ENCODE measurements at regions not wholly inside any gene's neighbourhood (a gene's known extent, or its start where the extent isn't known, plus 50 kb on each side); places are given as distances from the start of the nearest gene placed in this dataset.

GRCh38 chr3:127488740-127489139, 101.8 kb downstream of the TPRA1 start:
- no peaks in the 10 kb centered on the region for H3K9me3 Mint-ChIP-seq
- no peaks in the 10 kb centered on the region for H3K36me3 Mint-ChIP-seq (ENCODE audit: low read depth)
- H3K27me3 Mint-ChIP-seq (ENCODE audit: low read depth), result peaks cover 6% of the 10 kb centered on the region
- no peak overlapping the region for H3K27ac Mint-ChIP-seq
- no peak overlapping the region for H3K4me3 Mint-ChIP-seq
- H3K4me1 Mint-ChIP-seq (ENCODE audit: low read depth), result peaks cover 6% of the 10 kb centered on the region

- Mint-ChIP-seq H3K27ac (no peak overlapping the region), H3K4me3 (no peak overlapping the region), H3K27me3 (ENCODE audit: low read depth) (peaks cover 7% of the 10 kb centered on the region), H3K36me3 (ENCODE audit: low read depth) (no peaks in the 10 kb centered on the region), H3K4me1 (ENCODE audit: low read depth) (peaks cover 10% of the 10 kb centered on the region), H3K9me3 (no peaks in the 10 kb centered on the region)
Observed at GRCh38 chr3:127488141-127488672, 102.3 kb downstream of the TPRA1 start.

GRCh38 chr3:127487196-127487595, 103.3 kb downstream of the TPRA1 start:
- Mint-ChIP-seq H3K27ac (no peak overlapping the region), H3K4me3 (no peak overlapping the region), H3K4me1 (ENCODE audit: low read depth) (peaks cover 14% of the 10 kb centered on the region), H3K36me3 (ENCODE audit: low read depth) (no peaks in the 10 kb centered on the region), H3K27me3 (ENCODE audit: low read depth) (peaks cover 11% of the 10 kb centered on the region), H3K9me3 (no peaks in the 10 kb centered on the region)

- Mint-ChIP-seq H3K4me1 (ENCODE audit: low read depth) (peaks cover 14% of the 10 kb centered on the region), H3K36me3 (ENCODE audit: low read depth) (no peaks in the 10 kb centered on the region), H3K4me3 (no peak overlapping the region), H3K9me3 (no peaks in the 10 kb centered on the region), H3K27ac (no peak overlapping the region), H3K27me3 (ENCODE audit: low read depth) (peaks cover 11% of the 10 kb centered on the region)
Observed at GRCh38 chr3:127486321-127486944, 104.1 kb downstream of the TPRA1 start.

- Mint-ChIP-seq H3K9me3 (no peaks in the 10 kb centered on the region), H3K36me3 (ENCODE audit: low read depth) (no peaks in the 10 kb centered on the region), H3K27me3 (ENCODE audit: low read depth) (peaks cover 11% of the 10 kb centered on the region)
Observed at GRCh38 chr3:127485396-127486170, 105.0 kb downstream of the TPRA1 start.

GRCh38 chr3:127484601-127485388, 105.7 kb downstream of the TPRA1 start:
- Mint-ChIP-seq H3K9me3 (no peaks in the 10 kb centered on the region), H3K4me1 (ENCODE audit: low read depth) (peaks cover 14% of the 10 kb centered on the region), H3K27me3 (ENCODE audit: low read depth) (peaks cover 11% of the 10 kb centered on the region), H3K36me3 (ENCODE audit: low read depth) (no peaks in the 10 kb centered on the region), H3K27ac (peak overlapping the region; percentile 11), H3K4me3 (no peak overlapping the region)

More at GRCh38 chr3:127485396-127486170, 105.0 kb downstream of the TPRA1 start:
- H3K4me1 Mint-ChIP-seq (ENCODE audit: low read depth), result peaks cover 14% of the 10 kb centered on the region
- H3K27ac Mint-ChIP-seq, result no peak overlapping the region
- no peak overlapping the region for H3K4me3 Mint-ChIP-seq

- peak overlapping the region; percentile 11 for H3K27ac Mint-ChIP-seq
- peaks cover 14% of the 10 kb centered on the region for H3K4me1 Mint-ChIP-seq (ENCODE audit: low read depth)
- H3K36me3 Mint-ChIP-seq (ENCODE audit: low read depth), result no peaks in the 10 kb centered on the region
- no peak overlapping the region for H3K4me3 Mint-ChIP-seq
- peaks cover 11% of the 10 kb centered on the region for H3K27me3 Mint-ChIP-seq (ENCODE audit: low read depth)
- no peaks in the 10 kb centered on the region for H3K9me3 Mint-ChIP-seq
Observed at GRCh38 chr3:127483902-127484591, 106.5 kb downstream of the TPRA1 start.

GRCh38 chr3:127483005-127483641, 107.4 kb downstream of the TPRA1 start:
- H3K27me3 Mint-ChIP-seq (ENCODE audit: low read depth), result peaks cover 7% of the 10 kb centered on the region
- H3K4me3 Mint-ChIP-seq, result no peak overlapping the region
- no peaks in the 10 kb centered on the region for H3K9me3 Mint-ChIP-seq
- peak overlapping the region; percentile 38 for H3K27ac Mint-ChIP-seq
- H3K36me3 Mint-ChIP-seq (ENCODE audit: low read depth), result no peaks in the 10 kb centered on the region
- H3K4me1 Mint-ChIP-seq (ENCODE audit: low read depth), result peaks cover 14% of the 10 kb centered on the region

GRCh38 chr3:127482216-127483004, 108.1 kb downstream of the TPRA1 start:
- no peaks in the 10 kb centered on the region for H3K36me3 Mint-ChIP-seq (ENCODE audit: low read depth)
- H3K9me3 Mint-ChIP-seq, result no peaks in the 10 kb centered on the region
- no peak overlapping the region for H3K27ac Mint-ChIP-seq

GRCh38 chr3:127480196-127480954, 110.2 kb downstream of the TPRA1 start:
- Mint-ChIP-seq H3K36me3 (ENCODE audit: low read depth) (no peaks in the 10 kb centered on the region), H3K27me3 (ENCODE audit: low read depth) (peaks cover 9% of the 10 kb centered on the region), H3K4me3 (no peak overlapping the region), H3K9me3 (no peaks in the 10 kb centered on the region), H3K4me1 (ENCODE audit: low read depth) (peaks cover 14% of the 10 kb centered on the region), H3K27ac (no peak overlapping the region)

More at GRCh38 chr3:127482216-127483004, 108.1 kb downstream of the TPRA1 start:
- Mint-ChIP-seq H3K27me3 (ENCODE audit: low read depth) (peaks cover 5% of the 10 kb centered on the region), H3K4me1 (ENCODE audit: low read depth) (peaks cover 14% of the 10 kb centered on the region), H3K4me3 (no peak overlapping the region)

- Mint-ChIP-seq H3K36me3 (ENCODE audit: low read depth) (no peaks in the 10 kb centered on the region), H3K27ac (no peak overlapping the region), H3K27me3 (ENCODE audit: low read depth) (peaks cover 9% of the 10 kb centered on the region), H3K9me3 (no peaks in the 10 kb centered on the region), H3K4me3 (no peak overlapping the region), H3K4me1 (ENCODE audit: low read depth) (peaks cover 12% of the 10 kb centered on the region)
Observed at GRCh38 chr3:127479449-127479848, 111.1 kb downstream of the TPRA1 start.

- H3K27me3 Mint-ChIP-seq (ENCODE audit: low read depth), result peaks cover 9% of the 10 kb centered on the region
- no peaks in the 10 kb centered on the region for H3K36me3 Mint-ChIP-seq (ENCODE audit: low read depth)
- no peak overlapping the region for H3K4me3 Mint-ChIP-seq
- H3K4me1 Mint-ChIP-seq (ENCODE audit: low read depth), result peaks cover 8% of the 10 kb centered on the region
- no peak overlapping the region for H3K27ac Mint-ChIP-seq
- H3K9me3 Mint-ChIP-seq, result no peaks in the 10 kb centered on the region
Observed at GRCh38 chr3:127478922-127479321, 111.6 kb downstream of the TPRA1 start.

All from T-helper 1 cell treated with Interleukin-12 subunit alpha and Interleukin-12 subunit beta and Interleukin-4 antibody, amounts not matched to agents 30 μg/mL and 1 μg/mL, for 36 hours (primary cell).